Ishikawa (cell line): ENCODE measurements at regions not wholly inside any gene's neighbourhood (a gene's known extent, or its start where the extent isn't known, plus 50 kb on each side); places are given as distances from the start of the nearest gene placed in this dataset.

Source experiments
- CEBPB ChIP-seq: IDR thresholded peaks from 2 replicates; pipeline ENCODE4 v1.6.1; 2012
- CREB1 ChIP-seq: IDR thresholded peaks from 2 replicates; pipeline ENCODE4 v1.6.1; 2012; ENCODE audit warnings: low read depth
- EGR1 ChIP-seq: IDR thresholded peaks from 2 replicates; pipeline ENCODE4 v1.6.1; 2012
- EP300 ChIP-seq: IDR thresholded peaks from 2 replicates; pipeline ENCODE4 v1.6.1; 2012; ENCODE audit warnings: borderline replicate concordance
- FOXM1 ChIP-seq: IDR thresholded peaks from 2 replicates; pipeline ENCODE4 v1.6.1; 2012; ENCODE audit warnings: low read depth, borderline replicate concordance
- MAX ChIP-seq: IDR thresholded peaks from 2 replicates; pipeline ENCODE4 v1.6.1; 2012
- NFIC ChIP-seq: IDR thresholded peaks from 2 replicates; pipeline ENCODE4 v1.6.1; 2012
- RAD21 ChIP-seq: IDR thresholded peaks from 2 replicates; pipeline ENCODE4 v1.6.1; 2012; ENCODE audit warnings: low read depth
- REST ChIP-seq: IDR thresholded peaks from 2 replicates; pipeline ENCODE4 v1.6.1; 2012; ENCODE audit warnings: low read depth, mild to moderate bottlenecking
- TAF1 ChIP-seq: IDR thresholded peaks from 2 replicates; pipeline ENCODE4 v1.6.1; 2012; ENCODE audit warnings: low read depth, mild to moderate bottlenecking
- TCF12 ChIP-seq: IDR thresholded peaks from 2 replicates; pipeline ENCODE4 v1.6.1; 2012; ENCODE audit warnings: low read depth
- TEAD4 ChIP-seq: IDR thresholded peaks from 2 replicates; pipeline ENCODE4 v1.6.1; 2012
- USF1 ChIP-seq: IDR thresholded peaks from 2 replicates; pipeline ENCODE4 v1.6.1; 2012
- YY1 ChIP-seq: IDR thresholded peaks from 2 replicates; pipeline ENCODE4 v1.6.1; 2012; ENCODE audit warnings: low read depth
- ZBTB7A ChIP-seq: IDR thresholded peaks from 2 replicates; pipeline ENCODE4 v1.6.1; 2012; ENCODE audit warnings: low read depth

DNA sequence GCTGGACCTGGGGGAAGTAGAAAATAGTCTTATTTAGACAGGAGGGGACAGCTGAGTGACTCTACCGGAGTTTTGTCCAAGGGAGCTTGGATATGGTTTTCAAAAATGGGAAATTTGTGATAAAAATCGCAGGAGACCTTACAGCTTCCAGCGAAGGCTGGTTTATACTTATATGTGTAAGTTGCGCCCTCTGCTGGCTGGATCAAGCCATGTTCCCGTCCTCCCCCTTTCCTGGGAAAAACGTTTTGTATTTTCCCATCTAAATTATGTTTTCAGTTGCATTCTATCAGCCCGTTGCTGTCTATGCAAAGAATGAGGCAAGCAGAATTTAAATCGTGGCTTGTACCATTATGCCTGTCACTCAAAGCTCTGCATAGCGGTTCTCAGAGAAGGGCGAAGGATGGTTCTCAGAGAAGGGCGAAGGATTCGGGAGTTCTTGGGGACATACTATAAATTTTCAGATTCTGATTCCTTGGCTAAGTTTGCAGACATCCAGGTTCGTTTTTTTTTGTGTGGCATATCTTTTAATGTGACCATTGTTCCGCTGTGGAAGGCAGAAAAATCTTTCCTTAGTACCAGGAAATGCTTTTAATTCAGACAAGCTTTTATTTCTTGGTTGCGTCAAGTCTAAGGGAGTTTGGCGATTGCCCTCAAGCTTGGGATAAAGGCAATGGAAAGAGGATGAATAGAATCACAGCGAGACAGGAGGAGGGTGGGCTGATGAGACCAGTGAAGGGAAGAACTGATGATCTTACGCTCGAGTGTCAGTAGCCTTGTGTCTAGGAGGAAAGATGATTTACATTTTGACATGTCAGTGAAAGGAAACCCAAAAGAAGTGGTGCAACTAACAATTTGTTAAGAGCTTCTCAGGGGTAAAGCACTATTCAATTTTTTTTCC lies 128.5 kb upstream of the ARX start:
- TF ChIP-seq RAD21 (peak; percentile 65), TEAD4 (no peak)

DNA sequence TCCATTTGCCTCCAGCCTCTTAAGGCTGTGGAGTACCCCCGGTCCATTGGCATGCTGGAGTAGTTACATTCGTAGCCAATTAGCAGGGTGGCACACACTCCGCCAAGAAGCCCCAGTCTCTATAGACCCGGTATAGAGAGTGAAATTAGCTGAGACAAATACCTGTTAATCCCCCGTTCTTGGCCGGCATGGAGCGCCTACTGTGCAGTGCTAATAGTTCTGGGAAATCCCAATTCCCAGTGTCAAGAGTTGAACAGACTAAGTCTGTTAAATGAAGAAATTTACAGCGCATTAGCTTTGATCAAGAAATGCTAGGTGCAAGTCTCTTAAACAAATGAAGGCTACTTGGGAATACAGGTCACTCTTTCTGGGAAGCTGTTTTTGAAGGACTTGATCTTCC lies 127.8 kb upstream of the ARX start:
- TF ChIP-seq CEBPB (no peak), EGR1 (no peak), TAF1 (no peak), REST (no peak), USF1 (no peak), FOXM1 (no peak), CREB1 (no peak), YY1 (no peak), EP300 (no peak)

GRCh38 chrX:25141684-25142083 lies 125.9 kb upstream of the ARX start:
- TF ChIP-seq TCF12 (no peak), USF1 (no peak), NFIC (no peak), FOXM1 (no peak), EGR1 (no peak), YY1 (no peak), TAF1 (no peak), CREB1 (no peak), MAX (no peak), TEAD4 (no peak)

DNA sequence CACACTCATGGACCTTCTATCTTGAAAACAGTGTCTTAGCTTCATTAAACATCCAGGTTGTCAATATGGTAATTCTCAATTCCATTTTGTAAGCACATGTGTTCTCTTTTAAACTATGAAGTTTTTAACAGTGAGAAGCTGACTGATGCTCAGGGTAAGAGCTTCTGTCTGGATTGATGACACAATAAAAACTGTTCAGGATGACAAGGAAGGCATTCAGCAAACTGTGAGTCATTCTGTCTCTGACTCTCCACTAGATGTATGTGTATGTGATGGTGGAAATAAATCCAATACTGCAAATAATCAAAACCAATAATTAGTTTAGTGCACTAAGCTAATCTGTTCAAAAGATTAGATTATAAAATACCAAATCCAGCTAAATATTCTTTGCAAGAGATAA lies 115.3 kb upstream of the ARX start:
- TF ChIP-seq EGR1 (no peak), REST (no peak), MAX (no peak), YY1 (no peak), TAF1 (no peak), TCF12 (no peak), USF1 (no peak), CREB1 (no peak), FOXM1 (no peak), RAD21 (no peak), ZBTB7A (no peak), NFIC (no peak), EP300 (no peak), TEAD4 (no peak)

DNA sequence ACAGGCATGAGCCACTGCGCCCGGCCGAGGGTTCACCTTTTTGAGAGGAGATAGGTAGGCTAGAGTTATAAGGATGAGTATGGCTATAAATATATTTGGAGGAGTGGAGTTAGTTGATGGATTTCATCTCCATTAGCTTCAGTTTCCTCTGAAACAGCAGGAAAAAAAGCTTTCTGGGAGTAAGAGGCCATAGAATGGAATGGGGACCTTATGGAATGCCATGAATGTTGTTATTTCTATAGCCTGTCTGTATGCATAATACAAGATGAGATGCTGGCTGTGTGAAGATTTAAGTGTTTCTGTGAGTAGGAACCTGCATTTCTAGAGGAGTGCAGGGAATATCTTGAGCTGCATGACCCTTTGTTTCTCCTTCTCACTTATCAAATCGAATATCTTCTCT lies 114.9 kb upstream of the ARX start:
- TF ChIP-seq EP300 (no peak), EGR1 (no peak), ZBTB7A (no peak), CEBPB (no peak), YY1 (no peak), CREB1 (no peak), TCF12 (no peak), TEAD4 (no peak), TAF1 (no peak), FOXM1 (no peak), USF1 (no peak)
